Upper lobe of left lung (tissue), 4 donors: ENCODE measurements at regions not wholly inside any gene's neighbourhood (a gene's known extent, or its start where the extent isn't known, plus 50 kb on each side); places are given as distances from the start of the nearest gene placed in this dataset.

Experiments
- CTCF ChIP-seq, 6 experiments: fragments of 450-650 bp in 4 of 6; fragments of 200-600 bp in 2 of 6; sonication (generic) in 2 of 6; IDR thresholded peaks; one replicate each; pipeline ENCODE4 v1.5.1; 2016 to 2019; ENCODE audit warnings: antibody characterized with exemption in 6 of 6
- POLR2AphosphoS5 ChIP-seq, 2 donors: sonication (generic); formaldehyde crosslinking; IDR thresholded peaks; one replicate each; pipeline ENCODE4 v1.5.1; 2017; ENCODE audit warnings: antibody characterized with exemption in 2 of 2

- TF ChIP-seq POLR2AphosphoS5 (IDR thresholded peaks at IDR 0.05) = no peak
- TF ChIP-seq CTCF (IDR thresholded peaks at IDR 0.05) = no peak
Observed at GRCh38 chr1:4046836-4047461, 146.9 kb upstream of the C1orf174 start.
